ENCODE measurements at regions not wholly inside any gene's neighbourhood (a gene's known extent, or its start where the extent isn't known, plus 50 kb on each side); places are given as distances from the start of the nearest gene placed in this dataset.
"Not testable (repeated sequence)": the region's sequence is repeated elsewhere in the genome, so short reads cannot be mapped to it uniquely, and the experiment has no call there.

DNA sequence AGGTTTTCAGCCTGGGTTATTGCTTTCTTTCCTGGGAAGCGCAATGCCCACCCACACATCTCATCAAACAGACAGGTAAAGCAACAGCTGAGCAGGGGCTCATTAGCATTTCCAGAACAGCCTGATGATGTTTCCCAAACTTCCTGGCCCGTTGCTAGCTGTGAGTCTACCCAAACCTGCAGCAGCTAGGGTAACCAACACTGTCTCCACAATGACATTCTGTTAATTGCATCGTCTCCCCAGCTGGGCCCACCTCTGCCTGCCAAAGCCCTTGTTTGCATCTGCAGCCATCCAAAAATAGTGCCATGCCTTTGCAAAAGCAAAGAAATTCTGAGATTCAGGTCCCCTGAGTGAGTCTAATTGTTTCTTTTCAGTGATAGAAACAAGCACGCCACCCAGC lies 273.0 kb downstream of the MED10 start:
- Mint-ChIP-seq H3K27ac (ENCODE audit: unreplicated experiment) (no peak overlapping the region), H3K4me1 (ENCODE audit: low read depth) (no peaks in the 10 kb centered on the region), H3K4me3 (ENCODE audit: unreplicated experiment) (no peak overlapping the region), H3K36me3 (ENCODE audit: low read depth) (no peaks in the 10 kb centered on the region), H3K27me3 (ENCODE audit: low read depth) (no peaks in the 10 kb centered on the region), H3K9me3 (ENCODE audit: low read depth) (peaks cover 22% of the 10 kb centered on the region)
- no peak for DNase-seq (ENCODE audit: low spot score)
- TF ChIP-seq, protein P1, sequence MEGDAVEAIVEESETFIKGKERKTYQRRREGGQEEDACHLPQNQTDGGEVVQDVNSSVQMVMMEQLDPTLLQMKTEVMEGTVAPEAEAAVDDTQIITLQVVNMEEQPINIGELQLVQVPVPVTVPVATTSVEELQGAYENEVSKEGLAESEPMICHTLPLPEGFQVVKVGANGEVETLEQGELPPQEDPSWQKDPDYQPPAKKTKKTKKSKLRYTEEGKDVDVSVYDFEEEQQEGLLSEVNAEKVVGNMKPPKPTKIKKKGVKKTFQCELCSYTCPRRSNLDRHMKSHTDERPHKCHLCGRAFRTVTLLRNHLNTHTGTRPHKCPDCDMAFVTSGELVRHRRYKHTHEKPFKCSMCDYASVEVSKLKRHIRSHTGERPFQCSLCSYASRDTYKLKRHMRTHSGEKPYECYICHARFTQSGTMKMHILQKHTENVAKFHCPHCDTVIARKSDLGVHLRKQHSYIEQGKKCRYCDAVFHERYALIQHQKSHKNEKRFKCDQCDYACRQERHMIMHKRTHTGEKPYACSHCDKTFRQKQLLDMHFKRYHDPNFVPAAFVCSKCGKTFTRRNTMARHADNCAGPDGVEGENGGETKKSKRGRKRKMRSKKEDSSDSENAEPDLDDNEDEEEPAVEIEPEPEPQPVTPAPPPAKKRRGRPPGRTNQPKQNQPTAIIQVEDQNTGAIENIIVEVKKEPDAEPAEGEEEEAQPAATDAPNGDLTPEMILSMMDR (IDR thresholded peaks at IDR 0.05), result no peak

DNA sequence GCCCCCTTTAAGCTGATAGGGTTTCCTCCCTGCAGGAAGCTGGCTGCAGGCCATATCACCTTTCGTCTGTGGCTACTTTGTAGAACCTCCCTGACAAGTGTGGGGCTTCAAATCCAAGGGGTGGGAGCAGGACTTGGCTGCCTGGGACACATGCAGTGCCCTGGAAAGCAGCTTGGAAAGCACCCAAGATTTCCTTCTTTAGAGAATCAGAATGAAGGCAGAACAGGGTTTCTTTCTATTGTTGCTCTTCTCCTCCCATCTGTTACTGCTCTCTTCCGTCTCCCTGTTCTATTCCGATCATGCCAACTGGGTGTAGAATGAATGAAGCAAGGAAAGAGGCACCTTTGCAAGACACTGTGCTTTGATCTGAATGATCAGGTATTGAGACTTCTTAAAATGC lies 282.2 kb downstream of the MED10 start:
- DNase-seq (ENCODE audit: low spot score), result no peak
- no peaks in the 10 kb centered on the region for H3K36me3 Mint-ChIP-seq (ENCODE audit: low read depth)
- H3K27me3 Mint-ChIP-seq (ENCODE audit: low read depth), result no peaks in the 10 kb centered on the region
- TF ChIP-seq, protein P1 (IDR thresholded peaks at IDR 0.05), result no peak
- no peaks in the 10 kb centered on the region for H3K4me1 Mint-ChIP-seq (ENCODE audit: low read depth)
- H3K27ac Mint-ChIP-seq (ENCODE audit: unreplicated experiment), result no peak overlapping the region
- no peak overlapping the region for H3K4me3 Mint-ChIP-seq (ENCODE audit: unreplicated experiment)
- H3K9me3 Mint-ChIP-seq (ENCODE audit: low read depth), result peaks cover 26% of the 10 kb centered on the region

DNA sequence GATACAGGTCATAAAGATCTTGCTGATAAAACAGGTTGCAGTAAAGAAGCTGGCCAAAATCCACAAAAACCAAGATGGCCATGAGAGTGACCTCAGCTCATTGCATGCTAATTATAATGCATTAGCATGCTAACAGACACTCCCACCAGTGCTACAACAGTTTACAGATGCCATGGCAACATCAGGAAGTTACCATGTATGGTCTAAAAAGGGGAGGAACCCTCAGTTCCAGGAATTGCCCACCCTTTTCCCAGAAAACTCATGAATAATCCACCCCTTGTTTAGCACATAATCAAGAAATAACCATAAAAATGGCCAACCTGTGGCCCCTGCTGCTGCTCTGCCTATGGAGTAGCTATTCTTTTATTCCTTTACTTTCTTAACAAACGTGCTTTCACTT lies 284.2 kb downstream of the MED10 start:
- H3K4me3 Mint-ChIP-seq (ENCODE audit: unreplicated experiment); H3K4me1 Mint-ChIP-seq (ENCODE audit: low read depth); DNase-seq (ENCODE audit: low spot score); H3K27me3 Mint-ChIP-seq (ENCODE audit: low read depth); H3K27ac Mint-ChIP-seq (ENCODE audit: unreplicated experiment); H3K36me3 Mint-ChIP-seq (ENCODE audit: low read depth): not testable (repeated sequence)
- peaks cover 35% of the 10 kb centered on the region for H3K9me3 Mint-ChIP-seq (ENCODE audit: low read depth)

DNA sequence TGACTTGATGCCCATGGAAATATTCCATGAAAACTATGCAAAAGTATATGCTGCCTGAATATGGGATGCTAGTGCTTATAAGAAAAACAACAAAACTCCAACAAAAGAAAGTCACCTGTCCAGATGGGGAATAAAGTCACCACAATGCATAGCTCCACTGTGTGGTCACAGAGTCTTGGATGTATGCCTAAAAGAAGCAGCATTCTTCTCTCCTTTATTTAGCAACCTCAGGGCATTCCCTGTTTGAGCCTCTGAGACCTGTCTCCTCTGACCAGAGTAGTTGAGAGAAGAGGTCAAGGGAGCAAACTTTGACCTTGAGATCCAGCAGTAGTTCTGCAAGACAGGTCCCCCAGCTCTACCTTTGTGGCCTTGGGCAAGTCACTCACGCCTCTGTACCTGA lies 287.5 kb downstream of the MED10 start:
- H3K9me3 Mint-ChIP-seq (ENCODE audit: low read depth), result peaks cover 36% of the 10 kb centered on the region
- H3K4me1 Mint-ChIP-seq (ENCODE audit: low read depth), result no peaks in the 10 kb centered on the region
- H3K36me3 Mint-ChIP-seq (ENCODE audit: low read depth), result no peaks in the 10 kb centered on the region
- TF ChIP-seq, protein P1 (IDR thresholded peaks at IDR 0.05), result no peak
- H3K27me3 Mint-ChIP-seq (ENCODE audit: low read depth), result no peaks in the 10 kb centered on the region
- H3K4me3 Mint-ChIP-seq (ENCODE audit: unreplicated experiment), result no peak overlapping the region
- no peak for DNase-seq (ENCODE audit: low spot score)
- no peak overlapping the region for H3K27ac Mint-ChIP-seq (ENCODE audit: unreplicated experiment)

DNA sequence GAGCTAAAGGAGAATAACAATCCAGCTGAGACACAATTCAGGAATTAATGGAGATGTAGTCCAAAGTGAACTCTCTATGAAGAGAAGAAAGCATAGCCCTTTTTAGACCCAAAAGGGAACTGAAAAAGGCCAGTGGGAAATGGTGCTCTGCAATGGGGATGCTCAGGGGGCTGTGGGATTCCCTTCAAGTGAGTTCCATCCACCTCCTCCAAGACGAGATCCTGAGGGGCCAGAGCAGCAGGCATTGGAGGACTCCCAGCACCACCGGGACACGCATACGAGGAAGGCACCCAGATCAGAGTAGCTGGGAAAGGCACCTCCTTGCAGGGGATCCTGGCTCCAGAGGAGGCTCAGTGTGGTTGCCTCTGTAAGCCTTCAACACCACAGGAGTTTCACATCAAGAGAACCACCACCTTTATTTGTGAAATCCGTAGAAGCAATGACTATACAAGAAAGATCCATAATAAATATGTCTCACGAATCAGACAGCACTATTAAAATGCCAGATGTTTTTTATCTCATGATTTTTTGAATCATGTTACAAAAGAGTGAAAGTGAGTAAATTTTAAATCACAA lies 288.2 kb downstream of the MED10 start:
- H3K27me3 Mint-ChIP-seq (ENCODE audit: low read depth), result no peaks in the 10 kb centered on the region
- H3K27ac Mint-ChIP-seq (ENCODE audit: unreplicated experiment), result no peak overlapping the region
- TF ChIP-seq, protein P1 (IDR thresholded peaks at IDR 0.05), result no peak
- no peak for DNase-seq (ENCODE audit: low spot score)
- H3K9me3 Mint-ChIP-seq (ENCODE audit: low read depth), result peaks cover 33% of the 10 kb centered on the region
- H3K4me3 Mint-ChIP-seq (ENCODE audit: unreplicated experiment), result no peak overlapping the region
- H3K4me1 Mint-ChIP-seq (ENCODE audit: low read depth), result no peaks in the 10 kb centered on the region
- H3K36me3 Mint-ChIP-seq (ENCODE audit: low read depth), result no peaks in the 10 kb centered on the region

DNA sequence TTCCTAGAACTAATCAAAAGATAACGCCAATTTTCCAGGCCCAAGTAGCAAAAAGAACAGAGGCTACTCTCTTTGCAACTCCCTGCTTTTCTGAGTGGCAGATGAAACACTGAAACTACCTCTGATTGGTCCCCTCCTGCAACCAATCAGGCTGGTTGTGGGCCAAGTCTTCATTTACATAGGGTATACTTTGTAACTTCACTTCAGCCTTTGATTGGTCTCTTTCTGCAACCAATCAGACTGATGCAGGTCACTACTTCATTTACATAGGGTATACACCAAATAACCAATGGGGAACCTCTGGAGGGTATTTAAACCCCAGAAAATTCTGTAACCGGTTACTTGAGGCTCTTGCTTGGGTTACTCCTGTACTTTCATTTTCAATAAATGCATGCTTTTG lies 289.6 kb downstream of the MED10 start:
- H3K36me3 Mint-ChIP-seq (ENCODE audit: low read depth), result no peaks in the 10 kb centered on the region

More for the DNA sequence above, 289.6 kb downstream of the MED10 start:
- H3K4me1 Mint-ChIP-seq (ENCODE audit: low read depth), result no peaks in the 10 kb centered on the region
- peaks cover 28% of the 10 kb centered on the region for H3K9me3 Mint-ChIP-seq (ENCODE audit: low read depth)
- DNase-seq (ENCODE audit: low spot score), result no peak
- no peaks in the 10 kb centered on the region for H3K27me3 Mint-ChIP-seq (ENCODE audit: low read depth)
- H3K27ac Mint-ChIP-seq (ENCODE audit: unreplicated experiment), result no peak overlapping the region
- TF ChIP-seq, protein P1 (IDR thresholded peaks at IDR 0.05), result no peak
- H3K4me3 Mint-ChIP-seq (ENCODE audit: unreplicated experiment), result no peak overlapping the region

Data from chondrocyte (in vitro differentiated cells).